Neural cell (in vitro differentiated cells): ENCODE measurements at regions not wholly inside any gene's neighbourhood (a gene's known extent, or its start where the extent isn't known, plus 50 kb on each side); places are given as distances from the start of the nearest gene placed in this dataset.

Experiments used
- H2AFZ ChIP-seq: fragments of 200-600, 300-800 bp; sonication (generic), shearing (Covaris generic); 2 replicates; pipeline ENCODE4 v1.6.0; 2014; ENCODE audit warnings: low read depth, mild to moderate bottlenecking, antibody characterized with exemption, low read length, moderate library complexity
- H3F3A ChIP-seq: fragments of 200-600 bp; shearing (Covaris generic); 2 replicates; pipeline ENCODE4 v1.6.1; 2016; ENCODE audit warnings: mild to moderate bottlenecking, moderate library complexity, mixed read lengths, antibody characterized with exemption, low read length; ENCODE audit not compliant: insufficient read depth, poor library complexity, severe bottlenecking
- H3K27ac ChIP-seq: fragments of 200-600, 300-800 bp; sonication (generic), shearing (Covaris generic); 2 replicates; pipeline ENCODE4 v1.5.1; 2014; ENCODE audit warnings: mild to moderate bottlenecking, low read length, moderate library complexity
- H3K27me3 ChIP-seq: fragments of 300-800, 200-600 bp; sonication (generic), shearing (Covaris generic); 2 replicates; pipeline ENCODE4 v1.6.0; 2014; ENCODE audit warnings: mild to moderate bottlenecking, low read depth, low read length, moderate library complexity; ENCODE audit not compliant: insufficient read depth
- H3K36me3 ChIP-seq: fragments of 300-800, 200-600 bp; sonication (generic), shearing (Covaris generic); 2 replicates; pipeline ENCODE4 v1.5.1; 2014; ENCODE audit warnings: mild to moderate bottlenecking, antibody characterized with exemption, low read length, moderate library complexity; ENCODE audit not compliant: insufficient read depth
- H3K4me2 ChIP-seq: fragments of 300-800, 200-600 bp; sonication (generic), shearing (Covaris generic); 2 replicates; pipeline ENCODE4 v1.6.0; 2014; ENCODE audit warnings: mild to moderate bottlenecking, low read length
- H3K4me3 ChIP-seq: fragments of 300-800, 200-600 bp; sonication (generic), shearing (Covaris generic); 2 replicates; pipeline ENCODE4 v1.5.1; 2014; ENCODE audit warnings: mild to moderate bottlenecking, low read length, moderate library complexity
- H3K79me2 ChIP-seq: fragments of 200-600 bp; shearing (Covaris generic); replicated peaks from 2 replicates; pipeline ENCODE4 v1.6.0; 2014; ENCODE audit warnings: mild to moderate bottlenecking, low read length, moderate library complexity; ENCODE audit not compliant: insufficient read depth
- H3K9ac ChIP-seq: fragments of 300-800, 200-600 bp; sonication (generic), shearing (Covaris generic); 2 replicates; pipeline ENCODE4 v1.6.1; 2016; ENCODE audit warnings: mild to moderate bottlenecking, low read length, mixed read lengths
- H3K9me2 ChIP-seq: fragments of 200-600 bp; shearing (Covaris generic); 2 replicates; pipeline ENCODE4 v1.6.1; 2016; ENCODE audit warnings: mild to moderate bottlenecking, low read length, mixed read lengths; ENCODE audit not compliant: insufficient read depth
- H3K9me3 ChIP-seq: fragments of 200-600, 300-800 bp; sonication (generic), shearing (Covaris generic); 2 replicates; pipeline ENCODE4 v1.6.1; 2016; ENCODE audit warnings: mild to moderate bottlenecking, mixed run types, low read length, moderate library complexity, mixed read lengths
- H4K20me1 ChIP-seq: fragments of 200-600 bp; shearing (Covaris generic); 2 replicates; pipeline ENCODE4 v1.6.1; 2016; ENCODE audit warnings: mild to moderate bottlenecking, mixed run types; ENCODE audit not compliant: insufficient read depth
- CTCF ChIP-seq: fragments of 450-650 bp; IDR thresholded peaks from 2 replicates; pipeline ENCODE4 v1.5.1; 2014; ENCODE audit warnings: antibody characterized with exemption, mild to moderate bottlenecking, moderate library complexity; ENCODE audit not compliant: poor library complexity, severe bottlenecking
- EP300 ChIP-seq: fragments of 450-650 bp; conservative IDR thresholded peaks from 2 replicates; pipeline ENCODE4 v1.6.1; 2014; ENCODE audit warnings: antibody characterized with exemption, mild to moderate bottlenecking, moderate library complexity; ENCODE audit not compliant: poor library complexity, severe bottlenecking
- EZH2 ChIP-seq: fragments of 200-600, 300-800 bp; shearing (Covaris generic), sonication (generic); IDR thresholded peaks from 2 replicates; pipeline ENCODE4 v1.6.1; 2014; ENCODE audit warnings: antibody characterized with exemption, low read length, borderline replicate concordance, mild to moderate bottlenecking; ENCODE audit not compliant: insufficient read depth, poor library complexity, severe bottlenecking
- MXI1 ChIP-seq: fragments of 450-650 bp; conservative IDR thresholded peaks from 2 replicates; pipeline ENCODE4 v1.6.1; 2014; ENCODE audit warnings: antibody characterized with exemption, mild to moderate bottlenecking; ENCODE audit not compliant: poor library complexity, severe bottlenecking
- POLR2AphosphoS5 ChIP-seq: IDR thresholded peaks from 2 replicates; pipeline ENCODE4 v1.6.1; 2012
- RAD21 ChIP-seq: fragments of 450-650 bp; conservative IDR thresholded peaks from 2 replicates; pipeline ENCODE4 v1.6.1; 2014; ENCODE audit warnings: antibody characterized with exemption, mild to moderate bottlenecking, moderate library complexity
- REST ChIP-seq: IDR thresholded peaks from 2 replicates; pipeline ENCODE4 v1.6.1; 2012; ENCODE audit warnings: borderline replicate concordance
- SMC3 ChIP-seq: fragments of 450-650 bp; conservative IDR thresholded peaks from 2 replicates; pipeline ENCODE4 v1.6.1; 2014; ENCODE audit warnings: antibody characterized with exemption, mild to moderate bottlenecking, moderate library complexity; ENCODE audit not compliant: poor library complexity
- TAF1 ChIP-seq: IDR thresholded peaks from 2 replicates; pipeline ENCODE4 v1.6.1; 2012; ENCODE audit warnings: low read depth

GRCh38 chr12:107302649-107303341 is 209.4 kb upstream of the CRY1 start:
- Histone ChIP-seq H3K27ac (no peak overlapping the region), H3K9me2 (no peaks in the 10 kb centered on the region), H3K4me3 (no peak overlapping the region), H3K9me3 (peaks cover 6% of the 10 kb centered on the region), H3K27me3 (peaks cover 64% of the 10 kb centered on the region), H2AFZ (no peak overlapping the region), H3K4me2 (no peak overlapping the region), H3K79me2 (no peaks in the 10 kb centered on the region), H3K9ac (no peak overlapping the region), H3F3A (no peaks in the 10 kb centered on the region), H4K20me1 (no peaks in the 10 kb centered on the region), H3K36me3 (no peaks in the 10 kb centered on the region)
- TF ChIP-seq EZH2 = no peak
- no peak for TF ChIP-seq RAD21
- no peak for TF ChIP-seq EP300
- TF ChIP-seq TAF1 = no peak
- TF ChIP-seq CTCF = no peak
- no peak for TF ChIP-seq REST
- no peak for TF ChIP-seq SMC3
- TF ChIP-seq POLR2AphosphoS5 = no peak
- TF ChIP-seq MXI1 = no peak

GRCh38 chr12:107304588-107305532 is 211.5 kb upstream of the CRY1 start:
- Histone ChIP-seq H3F3A (no peaks in the 10 kb centered on the region), H4K20me1 (no peaks in the 10 kb centered on the region), H3K27me3 (peaks cover 83% of the 10 kb centered on the region), H3K9me2 (no peaks in the 10 kb centered on the region), H2AFZ (no peak overlapping the region), H3K9ac (no peak overlapping the region), H3K79me2 (no peaks in the 10 kb centered on the region), H3K4me3 (no peak overlapping the region), H3K27ac (no peak overlapping the region), H3K4me2 (no peak overlapping the region), H3K9me3 (peaks cover 13% of the 10 kb centered on the region), H3K36me3 (no peaks in the 10 kb centered on the region)
- TF ChIP-seq MXI1 = no peak
- TF ChIP-seq CTCF = no peak
- TF ChIP-seq SMC3 = no peak
- TF ChIP-seq TAF1 = no peak
- no peak for TF ChIP-seq POLR2AphosphoS5
- no peak for TF ChIP-seq RAD21
